Fibroblast of lung (primary cell): ENCODE measurements at regions not wholly inside any gene's neighbourhood (a gene's known extent, or its start where the extent isn't known, plus 50 kb on each side); places are given as distances from the start of the nearest gene placed in this dataset.
A peak's percentile ranks its signal among the peaks of the same experiment; 100 is the strongest.

Experiments
- DNase-seq, 2 donors: peaks; one replicate each; pipeline versions ENCODE4 v3.0.0 to v3.0.0-alpha.2; 2010; ENCODE audit warnings: low read depth in 2 of 2
- H2AFZ ChIP-seq: 2 replicates; pipeline ENCODE4 v1.5.1; 2012; ENCODE audit warnings: low read length, control low read depth, inconsistent platforms
- H3K27ac ChIP-seq: 2 replicates; pipeline ENCODE4 v1.5.1; 2011; ENCODE audit warnings: low read length, control low read depth; ENCODE audit not compliant: insufficient read depth
- H3K27me3 ChIP-seq: 2 replicates; pipeline ENCODE4 v1.5.1; 2011; ENCODE audit warnings: mild to moderate bottlenecking, low read length; ENCODE audit not compliant: control insufficient read depth, insufficient read depth
- H3K36me3 ChIP-seq: 2 replicates; pipeline ENCODE4 v1.5.1; 2011; ENCODE audit warnings: low read length; ENCODE audit not compliant: control insufficient read depth, insufficient read depth
- H3K4me1 ChIP-seq: 2 replicates; pipeline ENCODE4 v1.5.1; 2011; ENCODE audit warnings: low read length; ENCODE audit not compliant: control insufficient read depth, insufficient read depth; ENCODE audit errors: extremely low read depth
- H3K4me2 ChIP-seq: 2 replicates; pipeline ENCODE4 v1.5.1; 2011; ENCODE audit warnings: low read length, control low read depth; ENCODE audit not compliant: insufficient read depth; ENCODE audit errors: extremely low read depth
- H3K4me3 ChIP-seq, 4 experiments: fragments of 200-600 bp in 1 of 4; sonication (generic) in 1 of 4; replicated peaks in 1 of 4; 2 replicates each; pipeline ENCODE4 v1.5.1; 2011 to 2016; ENCODE audit warnings: low read length in 4 of 4, low read depth in 3 of 4, mild to moderate bottlenecking in 3 of 4, control low read depth in 2 of 4, inconsistent platforms in 1 of 4, mixed read lengths in 1 of 4; ENCODE audit not compliant: insufficient read depth in 1 of 4; ENCODE audit errors: control extremely low read depth in 1 of 4
- H3K79me2 ChIP-seq: 2 replicates; pipeline ENCODE4 v1.5.1; 2012; ENCODE audit warnings: mild to moderate bottlenecking, low read length, inconsistent platforms; ENCODE audit not compliant: control insufficient read depth, insufficient read depth
- H3K9ac ChIP-seq: 2 replicates; pipeline ENCODE4 v1.5.1; 2011; ENCODE audit warnings: mild to moderate bottlenecking, low read length, control low read depth; ENCODE audit not compliant: insufficient read depth
- H3K9me3 ChIP-seq: 2 replicates; pipeline ENCODE4 v1.5.1; 2012; ENCODE audit warnings: low read depth, low read length; ENCODE audit not compliant: control insufficient read depth, insufficient read depth
- H4K20me1 ChIP-seq: 2 replicates; pipeline ENCODE4 v1.5.1; 2011; ENCODE audit warnings: low read length; ENCODE audit not compliant: control insufficient read depth, insufficient read depth; ENCODE audit errors: extremely low read depth
- EZH2 ChIP-seq: IDR thresholded peaks from 2 replicates; pipeline ENCODE4 v1.5.1; 2012; ENCODE audit warnings: low read length, control low read depth, mild to moderate bottlenecking; ENCODE audit errors: missing control alignments
- TF ChIP-seq, protein P1 (sequence below), 2 donors: IDR thresholded peaks in 1 of 2; conservative IDR thresholded peaks in 1 of 2; 1 replicate in 1 of 2; 2 replicates in 1 of 2; pipeline ENCODE4 v1.5.1; 2011 to 2012; ENCODE audit warnings: low read length in 2 of 2, control low read depth in 1 of 2, inconsistent platforms in 1 of 2, low read depth in 1 of 2, mild to moderate bottlenecking in 1 of 2

- H3K9me3 ChIP-seq, result no peaks in the 10 kb centered on the region
- H3K4me2 ChIP-seq, result no peak overlapping the region
- H3K4me3 ChIP-seq, result no peak overlapping the region
- H2AFZ ChIP-seq, result no peak overlapping the region
- no peak for DNase-seq
- no peak overlapping the region for H3K9ac ChIP-seq
- peaks cover 27% of the 10 kb centered on the region for H3K4me1 ChIP-seq
- H3K36me3 ChIP-seq, result no peaks in the 10 kb centered on the region
- no peaks in the 10 kb centered on the region for H3K79me2 ChIP-seq
- TF ChIP-seq, protein P1, sequence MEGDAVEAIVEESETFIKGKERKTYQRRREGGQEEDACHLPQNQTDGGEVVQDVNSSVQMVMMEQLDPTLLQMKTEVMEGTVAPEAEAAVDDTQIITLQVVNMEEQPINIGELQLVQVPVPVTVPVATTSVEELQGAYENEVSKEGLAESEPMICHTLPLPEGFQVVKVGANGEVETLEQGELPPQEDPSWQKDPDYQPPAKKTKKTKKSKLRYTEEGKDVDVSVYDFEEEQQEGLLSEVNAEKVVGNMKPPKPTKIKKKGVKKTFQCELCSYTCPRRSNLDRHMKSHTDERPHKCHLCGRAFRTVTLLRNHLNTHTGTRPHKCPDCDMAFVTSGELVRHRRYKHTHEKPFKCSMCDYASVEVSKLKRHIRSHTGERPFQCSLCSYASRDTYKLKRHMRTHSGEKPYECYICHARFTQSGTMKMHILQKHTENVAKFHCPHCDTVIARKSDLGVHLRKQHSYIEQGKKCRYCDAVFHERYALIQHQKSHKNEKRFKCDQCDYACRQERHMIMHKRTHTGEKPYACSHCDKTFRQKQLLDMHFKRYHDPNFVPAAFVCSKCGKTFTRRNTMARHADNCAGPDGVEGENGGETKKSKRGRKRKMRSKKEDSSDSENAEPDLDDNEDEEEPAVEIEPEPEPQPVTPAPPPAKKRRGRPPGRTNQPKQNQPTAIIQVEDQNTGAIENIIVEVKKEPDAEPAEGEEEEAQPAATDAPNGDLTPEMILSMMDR (conservative IDR thresholded peaks at IDR 0.05 in 1 of 2, IDR thresholded peaks at IDR 0.05 in 1 of 2; ENCODE audit: low read depth in 1 of 2, low read length in 2 of 2), result no peak
- no peak for TF ChIP-seq EZH2
- no peaks in the 10 kb centered on the region for H3K27me3 ChIP-seq
- H3K27ac ChIP-seq, result no peak overlapping the region
- H4K20me1 ChIP-seq, result no peaks in the 10 kb centered on the region
These were observed 201.4 kb downstream of the ADAMTS15 start for GRCh38 chr11:130649801-130650200.

DNA sequence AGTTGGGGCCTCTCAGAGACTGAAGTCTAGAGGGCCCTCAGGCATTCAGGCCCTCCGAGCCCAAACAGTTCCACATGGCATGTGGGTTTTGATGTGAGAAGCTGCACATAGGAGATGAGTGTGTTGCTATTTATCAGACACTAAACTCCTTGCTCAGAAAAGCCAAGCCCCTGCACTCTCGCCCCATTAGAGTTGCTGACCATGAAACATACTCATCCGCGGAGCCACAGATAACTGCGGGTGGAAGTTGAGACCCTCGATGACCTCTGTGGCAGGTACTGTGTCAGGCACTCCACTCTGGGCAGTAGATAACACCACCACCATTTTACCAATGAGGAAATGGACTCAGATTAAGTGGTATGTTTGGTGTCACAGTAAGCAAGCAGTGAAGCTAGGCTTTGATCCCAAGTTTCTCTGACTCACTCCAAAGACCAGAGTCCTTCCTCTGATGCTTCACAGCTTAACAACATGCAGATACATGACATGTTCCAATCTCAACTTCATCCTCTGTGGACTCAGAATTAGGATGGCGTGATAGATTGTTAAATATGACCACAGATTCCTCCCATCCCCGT, 202.1 kb downstream of the ADAMTS15 start:
- H3K4me3 ChIP-seq, result no peak overlapping the region
- TF ChIP-seq EZH2, result no peak
- no peak overlapping the region for H3K9ac ChIP-seq
- H3K9me3 ChIP-seq, result no peaks in the 10 kb centered on the region
- H4K20me1 ChIP-seq, result no peaks in the 10 kb centered on the region
- no peaks in the 10 kb centered on the region for H3K27me3 ChIP-seq
- peak in 1 of 2 donors; percentile 47 for DNase-seq
- H3K27ac ChIP-seq, result no peak overlapping the region
- no peak overlapping the region for H3K4me2 ChIP-seq
- H3K4me1 ChIP-seq, result peaks cover 27% of the 10 kb centered on the region
- no peaks in the 10 kb centered on the region for H3K36me3 ChIP-seq
- H3K79me2 ChIP-seq, result no peaks in the 10 kb centered on the region
- H2AFZ ChIP-seq, result no peak overlapping the region

GRCh38 chr11:130651066-130651855, 202.8 kb downstream of the ADAMTS15 start:
- H4K20me1 ChIP-seq, result no peaks in the 10 kb centered on the region
- no peak overlapping the region for H3K4me2 ChIP-seq
- no peaks in the 10 kb centered on the region for H3K36me3 ChIP-seq
- H3K9me3 ChIP-seq, result no peaks in the 10 kb centered on the region
- H3K27ac ChIP-seq, result no peak overlapping the region
- no peak overlapping the region for H3K4me3 ChIP-seq
- H2AFZ ChIP-seq, result no peak overlapping the region
- H3K27me3 ChIP-seq, result no peaks in the 10 kb centered on the region
- no peak overlapping the region for H3K9ac ChIP-seq
- DNase-seq, result no peak
- H3K79me2 ChIP-seq, result no peaks in the 10 kb centered on the region
- TF ChIP-seq, protein P1 (conservative IDR thresholded peaks at IDR 0.05 in 1 of 2, IDR thresholded peaks at IDR 0.05 in 1 of 2; ENCODE audit: low read depth in 1 of 2, low read length in 2 of 2), result no peak
- no peak for TF ChIP-seq EZH2
- peaks cover 23% of the 10 kb centered on the region for H3K4me1 ChIP-seq
